Colonic mucosa (tissue), 4 donors: ENCODE measurements at regions not wholly inside any gene's neighbourhood (a gene's known extent, or its start where the extent isn't known, plus 50 kb on each side); places are given as distances from the start of the nearest gene placed in this dataset.

Experiments used
- DNase-seq: peaks from one replicate; pipeline ENCODE4 v3.0.0-alpha.2; 2020
- H3K27ac ChIP-seq: fragments of 200-600 bp; one replicate; pipeline ENCODE4 v1.8.0; 2021
- H3K27me3 ChIP-seq: fragments of 200-600 bp; one replicate; pipeline ENCODE4 v1.8.0; 2021
- H3K36me3 ChIP-seq: fragments of 200-600 bp; one replicate; pipeline ENCODE4 v1.8.0; 2021
- H3K4me1 ChIP-seq: fragments of 200-600 bp; one replicate; pipeline ENCODE4 v1.8.0; 2021; ENCODE audit warnings: mild to moderate bottlenecking
- H3K4me3 ChIP-seq: fragments of 200-600 bp; one replicate; pipeline ENCODE4 v1.8.0; 2021
- H3K9ac ChIP-seq, 2 donors: one replicate each; pipeline ENCODE4 v1.7.0; 2013; ENCODE audit warnings: control low read depth in 2 of 2, low read depth in 2 of 2, low read length in 2 of 2
- H3K9me3 ChIP-seq: fragments of 200-600 bp; one replicate; pipeline ENCODE4 v1.8.0; 2021
- CTCF ChIP-seq: fragments of 200-600 bp; IDR thresholded peaks from one replicate; pipeline ENCODE4 v1.8.0; 2022; ENCODE audit warnings: antibody characterized with exemption, mild to moderate bottlenecking
- intact Hi-C: fragments of 100-400 bp; cut with DNase I; formaldehyde crosslinking; loops from one replicate; pipeline ENCODE4 v1.14.1; 2022
- donor health status: healthy.
- donor health status: DM: no; HTN: no; CAD: no.
- donor health status: DM: no; HTN: no; CAD: no.

GRCh38 chr5:171639205-171639621 is 146.4 kb upstream of the SMIM23 start:
- intact Hi-C loops, result no loop called here
- no peak for TF ChIP-seq CTCF
- Histone ChIP-seq H3K9me3 (no peaks in the 10 kb centered on the region), H3K36me3 (no peaks in the 10 kb centered on the region), H3K4me1 (no peaks in the 10 kb centered on the region), H3K27me3 (no peaks in the 10 kb centered on the region), H3K4me3 (no peak overlapping the region), H3K9ac (no peak overlapping the region), H3K27ac (no peak overlapping the region)
- no peak for DNase-seq

- H3K27ac ChIP-seq, result no peak overlapping the region
- no peaks in the 10 kb centered on the region for H3K4me1 ChIP-seq
- H3K4me3 ChIP-seq, result no peak overlapping the region
- H3K36me3 ChIP-seq, result no peaks in the 10 kb centered on the region
- intact Hi-C loops, result no loop called here
- no peaks in the 10 kb centered on the region for H3K9me3 ChIP-seq
- TF ChIP-seq CTCF, result no peak
- no peak for DNase-seq
- no peak overlapping the region for H3K9ac ChIP-seq
- no peaks in the 10 kb centered on the region for H3K27me3 ChIP-seq
Measured at GRCh38 chr5:171639966-171640365, 145.7 kb upstream of the SMIM23 start.

GRCh38 chr5:171640480-171640879 is 145.1 kb upstream of the SMIM23 start:
- Histone ChIP-seq H3K9me3 (no peaks in the 10 kb centered on the region), H3K36me3 (no peaks in the 10 kb centered on the region), H3K9ac (no peak overlapping the region), H3K4me3 (no peak overlapping the region), H3K27me3 (no peaks in the 10 kb centered on the region), H3K27ac (no peak overlapping the region), H3K4me1 (no peaks in the 10 kb centered on the region)
- intact Hi-C loops, result no loop called here
- no peak for TF ChIP-seq CTCF
- no peak for DNase-seq

GRCh38 chr5:171641891-171642290 is 143.7 kb upstream of the SMIM23 start:
- TF ChIP-seq CTCF, result no peak
- Histone ChIP-seq H3K36me3 (no peaks in the 10 kb centered on the region), H3K27me3 (no peaks in the 10 kb centered on the region), H3K9ac (no peak overlapping the region), H3K4me3 (no peak overlapping the region), H3K27ac (no peak overlapping the region), H3K4me1 (no peaks in the 10 kb centered on the region), H3K9me3 (no peaks in the 10 kb centered on the region)
- DNase-seq, result no peak
- intact Hi-C loops, result no loop called here

- Histone ChIP-seq H3K9ac (no peak overlapping the region), H3K4me3 (no peak overlapping the region), H3K27me3 (no peaks in the 10 kb centered on the region), H3K27ac (no peak overlapping the region), H3K4me1 (no peaks in the 10 kb centered on the region), H3K9me3 (no peaks in the 10 kb centered on the region), H3K36me3 (no peaks in the 10 kb centered on the region)
- intact Hi-C loops, result no loop called here
- no peak for TF ChIP-seq CTCF
- no peak for DNase-seq
Measured at GRCh38 chr5:171642894-171643293, 142.7 kb upstream of the SMIM23 start.

- H3K9me3 ChIP-seq, result no peaks in the 10 kb centered on the region
- H3K4me1 ChIP-seq, result no peaks in the 10 kb centered on the region
- no peak for DNase-seq
- H3K9ac ChIP-seq, result no peak overlapping the region
- no peak for TF ChIP-seq CTCF
- H3K27me3 ChIP-seq, result no peaks in the 10 kb centered on the region
- H3K27ac ChIP-seq, result no peak overlapping the region
- no peak overlapping the region for H3K4me3 ChIP-seq
- no peaks in the 10 kb centered on the region for H3K36me3 ChIP-seq
- intact Hi-C loops, result no loop called here
Measured at GRCh38 chr5:171644536-171644935, 141.1 kb upstream of the SMIM23 start.
